ENCODE measurements at regions not wholly inside any gene's neighbourhood (a gene's known extent, or its start where the extent isn't known, plus 50 kb on each side); places are given as distances from the start of the nearest gene placed in this dataset.

GRCh38 chr3:70822669-70823068 lies 510.2 kb upstream of the MDFIC2 start:
- Histone ChIP-seq H3K4me3 (ENCODE audit: low read depth, low read length) (no peak overlapping the region), H3K27me3 (replicated peaks; ENCODE audit: control insufficient read depth, insufficient read depth, low read length) (no peaks in the 10 kb centered on the region; the same call in 1 of the 2 replicates), H3K9me3 (no peaks in the 10 kb centered on the region), H3K36me3 (ENCODE audit: control insufficient read depth, insufficient read depth, low read length) (no peaks in the 10 kb centered on the region), H3K4me1 (no peaks in the 10 kb centered on the region)
- ChIA-PET POLR2A (no interaction called here), CTCF (no interaction called here)
- H3K36me3 Mint-ChIP-seq (ENCODE audit: insufficient read depth, unreplicated experiment) = no peaks in the 10 kb centered on the region
- H3K9me3 Mint-ChIP-seq (ENCODE audit: unreplicated experiment) = no peaks in the 10 kb centered on the region
- H3K4me1 Mint-ChIP-seq (ENCODE audit: low read depth, unreplicated experiment) = no peaks in the 10 kb centered on the region
- TF ChIP-seq, protein P1, sequence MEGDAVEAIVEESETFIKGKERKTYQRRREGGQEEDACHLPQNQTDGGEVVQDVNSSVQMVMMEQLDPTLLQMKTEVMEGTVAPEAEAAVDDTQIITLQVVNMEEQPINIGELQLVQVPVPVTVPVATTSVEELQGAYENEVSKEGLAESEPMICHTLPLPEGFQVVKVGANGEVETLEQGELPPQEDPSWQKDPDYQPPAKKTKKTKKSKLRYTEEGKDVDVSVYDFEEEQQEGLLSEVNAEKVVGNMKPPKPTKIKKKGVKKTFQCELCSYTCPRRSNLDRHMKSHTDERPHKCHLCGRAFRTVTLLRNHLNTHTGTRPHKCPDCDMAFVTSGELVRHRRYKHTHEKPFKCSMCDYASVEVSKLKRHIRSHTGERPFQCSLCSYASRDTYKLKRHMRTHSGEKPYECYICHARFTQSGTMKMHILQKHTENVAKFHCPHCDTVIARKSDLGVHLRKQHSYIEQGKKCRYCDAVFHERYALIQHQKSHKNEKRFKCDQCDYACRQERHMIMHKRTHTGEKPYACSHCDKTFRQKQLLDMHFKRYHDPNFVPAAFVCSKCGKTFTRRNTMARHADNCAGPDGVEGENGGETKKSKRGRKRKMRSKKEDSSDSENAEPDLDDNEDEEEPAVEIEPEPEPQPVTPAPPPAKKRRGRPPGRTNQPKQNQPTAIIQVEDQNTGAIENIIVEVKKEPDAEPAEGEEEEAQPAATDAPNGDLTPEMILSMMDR (IDR thresholded peaks at IDR 0.05; ENCODE audit: insufficient read depth in 1 of 2, low read depth in 1 of 2, low read length in 1 of 2, severe bottlenecking in 1 of 2, unreplicated experiment in 1 of 2) = no peak
- no peak overlapping the region for H3K4me3 Mint-ChIP-seq (ENCODE audit: unreplicated experiment)
- DNase-seq = no peak
- BruUV-seq (replicated peaks) = no TSS peak
- no peak overlapping the region for H3K27ac Mint-ChIP-seq (ENCODE audit: unreplicated experiment)
- H3K27me3 Mint-ChIP-seq (ENCODE audit: insufficient read depth, unreplicated experiment) = peaks cover 11% of the 10 kb centered on the region
- intact Hi-C loops (cut with micrococcal nuclease; ENCODE audit: unreplicated experiment) = no loop called here

DNA sequence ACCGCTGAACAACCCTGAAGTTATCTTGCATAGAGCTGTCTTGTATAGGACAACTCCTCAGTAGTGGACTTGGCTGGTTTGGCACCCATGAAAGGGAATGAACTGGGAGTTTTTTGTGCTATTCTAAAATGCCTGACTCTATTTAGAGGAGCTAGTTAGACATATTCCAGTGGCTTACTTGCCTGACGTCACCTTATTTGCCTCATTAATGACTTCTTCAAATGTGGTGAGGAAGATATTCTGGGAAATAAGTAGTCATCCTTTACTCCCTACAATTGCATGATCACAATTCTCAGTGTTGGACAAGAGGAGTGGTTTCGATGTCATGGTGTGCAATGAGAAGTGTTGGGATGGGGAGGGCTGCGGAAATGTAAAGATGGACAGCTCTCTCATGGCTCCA lies 509.2 kb upstream of the MDFIC2 start:
- H3K4me1 ChIP-seq = no peaks in the 10 kb centered on the region
- H3K9me3 ChIP-seq = no peaks in the 10 kb centered on the region
- no peak overlapping the region for H3K4me3 ChIP-seq (ENCODE audit: low read depth, low read length)
- TF ChIP-seq, protein P1 (IDR thresholded peaks at IDR 0.05; ENCODE audit: insufficient read depth in 1 of 2, low read depth in 1 of 2, low read length in 1 of 2, severe bottlenecking in 1 of 2, unreplicated experiment in 1 of 2) = no peak
- Mint-ChIP-seq H3K9me3 (ENCODE audit: unreplicated experiment) (no peaks in the 10 kb centered on the region), H3K36me3 (ENCODE audit: insufficient read depth, unreplicated experiment) (no peaks in the 10 kb centered on the region), H3K4me1 (ENCODE audit: low read depth, unreplicated experiment) (no peaks in the 10 kb centered on the region), H3K4me3 (ENCODE audit: unreplicated experiment) (no peak overlapping the region), H3K27ac (ENCODE audit: unreplicated experiment) (no peak overlapping the region), H3K27me3 (ENCODE audit: insufficient read depth, unreplicated experiment) (peaks cover 11% of the 10 kb centered on the region)
- CTCF ChIA-PET = no interaction called here
- POLR2A ChIA-PET = no interaction called here
- intact Hi-C loops (cut with micrococcal nuclease; ENCODE audit: unreplicated experiment) = no loop called here
- BruUV-seq (replicated peaks) = no TSS peak
- H3K27me3 ChIP-seq (replicated peaks; ENCODE audit: control insufficient read depth, insufficient read depth, low read length) = no peaks in the 10 kb centered on the region; the same call in 1 of the 2 replicates
- no peaks in the 10 kb centered on the region for H3K36me3 ChIP-seq (ENCODE audit: control insufficient read depth, insufficient read depth, low read length)
- no peak for DNase-seq

DNA sequence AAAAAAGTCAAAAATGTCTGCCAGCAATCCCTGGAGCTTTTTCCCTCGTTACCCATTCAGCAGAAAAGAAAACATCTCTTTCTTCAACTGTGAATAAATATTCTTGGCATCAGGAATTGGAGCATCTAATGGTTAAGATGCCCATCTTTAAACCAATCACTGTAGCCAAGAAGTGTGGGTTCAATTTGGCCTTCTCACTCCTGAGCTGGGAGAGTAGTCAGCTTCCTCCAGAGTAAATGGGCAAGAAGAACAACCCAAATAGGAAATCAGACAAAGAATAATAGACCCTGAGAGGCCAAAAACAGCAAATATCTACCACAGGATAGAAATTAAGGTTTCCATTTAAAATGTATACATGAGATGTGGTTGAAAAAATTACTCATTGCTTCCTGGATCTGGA lies 508.0 kb upstream of the MDFIC2 start:
- H3K27me3 ChIP-seq (replicated peaks; ENCODE audit: control insufficient read depth, insufficient read depth, low read length) = no peaks in the 10 kb centered on the region
- no peaks in the 10 kb centered on the region for H3K36me3 ChIP-seq (ENCODE audit: control insufficient read depth, insufficient read depth, low read length)
- Mint-ChIP-seq H3K9me3 (ENCODE audit: unreplicated experiment) (no peaks in the 10 kb centered on the region), H3K4me1 (ENCODE audit: low read depth, unreplicated experiment) (no peaks in the 10 kb centered on the region), H3K27me3 (ENCODE audit: insufficient read depth, unreplicated experiment) (peaks cover 11% of the 10 kb centered on the region), H3K4me3 (ENCODE audit: unreplicated experiment) (no peak overlapping the region), H3K36me3 (ENCODE audit: insufficient read depth, unreplicated experiment) (no peaks in the 10 kb centered on the region), H3K27ac (ENCODE audit: unreplicated experiment) (no peak overlapping the region)
- TF ChIP-seq, protein P1 (IDR thresholded peaks at IDR 0.05; ENCODE audit: insufficient read depth in 1 of 2, low read depth in 1 of 2, low read length in 1 of 2, severe bottlenecking in 1 of 2, unreplicated experiment in 1 of 2) = no peak
- ChIA-PET POLR2A (no interaction called here), CTCF (no interaction called here)
- H3K4me3 ChIP-seq (ENCODE audit: low read depth, low read length) = no peak overlapping the region
- no peak for DNase-seq
- BruUV-seq (replicated peaks) = no TSS peak
- no peaks in the 10 kb centered on the region for H3K4me1 ChIP-seq
- intact Hi-C loops (cut with micrococcal nuclease; ENCODE audit: unreplicated experiment) = no loop called here
- H3K9me3 ChIP-seq = no peaks in the 10 kb centered on the region

All from Caco-2 (cell line).